Vagina (tissue), 2 donors: ENCODE measurements at regions not wholly inside any gene's neighbourhood (a gene's known extent, or its start where the extent isn't known, plus 50 kb on each side); places are given as distances from the start of the nearest gene placed in this dataset.

Source experiments
- DNase-seq, 2 donors: peaks; one replicate each; pipeline ENCODE4 v3.0.0-alpha.2; 2017; ENCODE audit errors: extremely low spot score in 2 of 2
- H3K27ac ChIP-seq: fragments of 200-600 bp; sonication (generic); one replicate; pipeline ENCODE4 v1.5.1; 2019
- H3K27me3 ChIP-seq: fragments of 200-600 bp; sonication (generic); one replicate; pipeline ENCODE4 v1.5.1; 2019
- H3K36me3 ChIP-seq, 2 donors: fragments of 200-600 bp; sonication (generic); one replicate each; pipeline ENCODE4 v1.5.1; 2017 to 2019
- H3K4me1 ChIP-seq: fragments of 200-600 bp; sonication (generic); one replicate; pipeline ENCODE4 v1.5.1; 2019
- H3K4me3 ChIP-seq, 2 donors: fragments of 200-600 bp; sonication (generic); 1 replicate in 1 of 2; 2 replicates in 1 of 2; pipeline ENCODE4 v1.5.1; 2016 to 2019
- H3K9me3 ChIP-seq: fragments of 200-600 bp; sonication (generic); one replicate; pipeline ENCODE4 v1.5.1; 2019
- CTCF ChIP-seq, 3 experiments: fragments of 450-650 bp in 2 of 3; fragments of 200-600 bp in 1 of 3; sonication (generic) in 1 of 3; IDR thresholded peaks; one replicate each; pipeline ENCODE4 v1.5.1; 2017 to 2019; ENCODE audit warnings: antibody characterized with exemption in 3 of 3, mild to moderate bottlenecking in 2 of 3, moderate library complexity in 2 of 3
- POLR2A ChIP-seq, 2 donors: fragments of 450-650 bp; IDR thresholded peaks; one replicate each; pipeline ENCODE4 v1.6.1; 2017; ENCODE audit warnings: antibody characterized with exemption in 2 of 2, mild to moderate bottlenecking in 2 of 2, moderate library complexity in 2 of 2
- POLR2AphosphoS5 ChIP-seq, 2 donors: sonication (generic); formaldehyde crosslinking; IDR thresholded peaks; one replicate each; pipeline ENCODE4 v1.9.0; 2017; ENCODE audit warnings: antibody characterized with exemption in 2 of 2, mild to moderate bottlenecking in 2 of 2, low read depth in 1 of 2; ENCODE audit not compliant: insufficient read depth in 1 of 2
- intact Hi-C: fragments of 100-400 bp; cut with DNase I; formaldehyde crosslinking; loops from one replicate; pipeline ENCODE4 v1.15.1; 2023

GRCh38 chr12:113639474-113639873 is 167.8 kb upstream of the LHX5 start:
- Histone ChIP-seq H3K4me1 (peaks cover 5% of the 10 kb centered on the region), H3K27me3 (no peaks in the 10 kb centered on the region), H3K36me3 (no peaks in the 10 kb centered on the region), H3K4me3 (no peak overlapping the region), H3K9me3 (no peaks in the 10 kb centered on the region), H3K27ac (no peak overlapping the region)
- no peak for DNase-seq
- intact Hi-C loops = no loop called here
- no peak for TF ChIP-seq CTCF (IDR thresholded peaks at IDR 0.05)
- no peak for TF ChIP-seq POLR2A (IDR thresholded peaks at IDR 0.05)
- no peak for TF ChIP-seq POLR2AphosphoS5 (IDR thresholded peaks at IDR 0.05; ENCODE audit: insufficient read depth in 1 of 2, low read depth in 1 of 2)

- Histone ChIP-seq H3K9me3 (no peaks in the 10 kb centered on the region), H3K27me3 (no peaks in the 10 kb centered on the region), H3K4me1 (peaks cover 5% of the 10 kb centered on the region), H3K36me3 (no peaks in the 10 kb centered on the region), H3K27ac (no peak overlapping the region), H3K4me3 (no peak overlapping the region)
- intact Hi-C loops = no loop called here
- DNase-seq = no peak
- TF ChIP-seq CTCF (IDR thresholded peaks at IDR 0.05) = no peak
- TF ChIP-seq POLR2A (IDR thresholded peaks at IDR 0.05) = no peak
- no peak for TF ChIP-seq POLR2AphosphoS5 (IDR thresholded peaks at IDR 0.05; ENCODE audit: insufficient read depth in 1 of 2, low read depth in 1 of 2)
Measured at GRCh38 chr12:113638460-113638775, 166.7 kb upstream of the LHX5 start.

- peaks cover 5% of the 10 kb centered on the region for H3K4me1 ChIP-seq
- intact Hi-C loops = no loop called here
- no peaks in the 10 kb centered on the region for H3K9me3 ChIP-seq
- TF ChIP-seq POLR2AphosphoS5 (IDR thresholded peaks at IDR 0.05; ENCODE audit: insufficient read depth in 1 of 2, low read depth in 1 of 2) = no peak
- TF ChIP-seq POLR2A (IDR thresholded peaks at IDR 0.05) = no peak
- TF ChIP-seq CTCF (IDR thresholded peaks at IDR 0.05) = no peak
- DNase-seq = no peak
- no peaks in the 10 kb centered on the region for H3K36me3 ChIP-seq
- H3K27me3 ChIP-seq = no peaks in the 10 kb centered on the region
- no peak overlapping the region for H3K4me3 ChIP-seq
- H3K27ac ChIP-seq = no peak overlapping the region
Measured at GRCh38 chr12:113634982-113635381, 163.3 kb upstream of the LHX5 start.

- no peaks in the 10 kb centered on the region for H3K27me3 ChIP-seq
Measured at GRCh38 chr12:113634474-113634873, 162.8 kb upstream of the LHX5 start.

More at GRCh38 chr12:113634474-113634873, 162.8 kb upstream of the LHX5 start:
- Histone ChIP-seq H3K4me1 (peaks cover 5% of the 10 kb centered on the region), H3K9me3 (no peaks in the 10 kb centered on the region), H3K27ac (no peak overlapping the region), H3K4me3 (no peak overlapping the region), H3K36me3 (no peaks in the 10 kb centered on the region)
- intact Hi-C loops = no loop called here
- DNase-seq = no peak
- TF ChIP-seq POLR2A (IDR thresholded peaks at IDR 0.05) (no peak), CTCF (IDR thresholded peaks at IDR 0.05) (no peak), POLR2AphosphoS5 (IDR thresholded peaks at IDR 0.05; ENCODE audit: insufficient read depth in 1 of 2, low read depth in 1 of 2) (no peak)
